Upper lobe of right lung (tissue), 1 donor: ENCODE measurements at regions not wholly inside any gene's neighbourhood (a gene's known extent, or its start where the extent isn't known, plus 50 kb on each side); places are given as distances from the start of the nearest gene placed in this dataset.

Experiments used
- ATAC-seq: fragments of 200-7000 bp; cut with Tn5 transposase; one replicate; pipeline ENCODE4 v1.9.1; 2020; ENCODE audit warnings: mild to moderate bottlenecking, moderate library complexity
- DNase-seq: peaks from one replicate; pipeline ENCODE4 v3.0.0-alpha.2; 2020
- H3K27ac ChIP-seq: fragments of 200-600 bp; one replicate; pipeline ENCODE4 v1.8.0; 2022
- H3K27me3 ChIP-seq: fragments of 200-600 bp; one replicate; pipeline ENCODE4 v1.8.0; 2022; ENCODE audit warnings: mild to moderate bottlenecking
- H3K36me3 ChIP-seq: fragments of 200-600 bp; one replicate; pipeline ENCODE4 v1.8.0; 2022
- H3K4me1 ChIP-seq: fragments of 200-600 bp; one replicate; pipeline ENCODE4 v1.8.0; 2022
- H3K4me3 ChIP-seq: fragments of 200-600 bp; one replicate; pipeline ENCODE4 v1.8.0; 2022; ENCODE audit warnings: mild to moderate bottlenecking
- H3K9me3 ChIP-seq: fragments of 200-600 bp; one replicate; pipeline ENCODE4 v1.8.0; 2022
- intact Hi-C: fragments of 100-400 bp; cut with DNase I; formaldehyde crosslinking; loops from one replicate; pipeline ENCODE4 v1.11.0; 2022
- TF ChIP-seq, protein P1 (sequence below): fragments of 200-600 bp; IDR thresholded peaks from one replicate; pipeline ENCODE4 v1.8.0; 2022; ENCODE audit warnings: antibody characterized with exemption
- donor health status: DM: no; HTN: yes; CAD: no; lungs with severe emphysema.

DNA sequence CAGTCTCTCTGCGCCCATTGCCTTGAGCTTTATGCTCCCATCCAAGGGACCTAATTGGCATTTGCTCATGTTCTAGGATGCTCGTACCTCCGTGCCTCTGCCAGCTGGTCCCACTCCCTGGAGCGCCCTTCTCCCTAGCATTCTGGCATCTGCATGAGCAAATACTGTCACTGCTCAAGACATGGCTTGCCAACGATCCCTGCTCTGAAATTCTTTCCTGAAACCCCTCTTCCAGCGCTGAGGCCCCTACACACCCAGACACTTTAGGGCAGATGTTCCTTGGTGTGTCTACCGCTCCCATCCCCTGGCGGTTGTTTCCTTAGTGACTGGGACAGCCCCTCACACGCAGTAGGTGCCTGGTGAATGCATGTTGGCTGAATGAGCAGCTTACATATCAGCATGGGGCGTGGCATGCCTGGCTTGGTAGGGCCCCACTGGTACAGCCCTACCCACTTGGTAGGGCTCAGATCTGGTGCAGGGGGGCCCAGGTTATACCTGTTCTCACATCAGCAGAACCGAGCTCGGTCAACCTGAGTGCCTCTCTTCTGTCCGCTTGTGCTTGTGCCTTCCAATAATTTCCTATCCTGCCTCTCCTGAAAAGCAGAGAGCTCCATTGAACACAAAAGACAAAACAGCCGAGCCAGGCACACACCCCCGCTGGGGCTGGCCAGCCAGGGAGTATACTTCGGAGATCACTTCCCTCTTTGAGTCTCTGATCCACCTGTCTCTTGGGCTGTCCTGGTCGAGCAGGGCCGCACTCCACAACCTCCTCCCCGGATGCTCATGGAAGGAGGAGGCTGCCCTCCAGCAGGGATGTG is 59.2 kb downstream of the INHBB start:
- TF ChIP-seq, protein P1, sequence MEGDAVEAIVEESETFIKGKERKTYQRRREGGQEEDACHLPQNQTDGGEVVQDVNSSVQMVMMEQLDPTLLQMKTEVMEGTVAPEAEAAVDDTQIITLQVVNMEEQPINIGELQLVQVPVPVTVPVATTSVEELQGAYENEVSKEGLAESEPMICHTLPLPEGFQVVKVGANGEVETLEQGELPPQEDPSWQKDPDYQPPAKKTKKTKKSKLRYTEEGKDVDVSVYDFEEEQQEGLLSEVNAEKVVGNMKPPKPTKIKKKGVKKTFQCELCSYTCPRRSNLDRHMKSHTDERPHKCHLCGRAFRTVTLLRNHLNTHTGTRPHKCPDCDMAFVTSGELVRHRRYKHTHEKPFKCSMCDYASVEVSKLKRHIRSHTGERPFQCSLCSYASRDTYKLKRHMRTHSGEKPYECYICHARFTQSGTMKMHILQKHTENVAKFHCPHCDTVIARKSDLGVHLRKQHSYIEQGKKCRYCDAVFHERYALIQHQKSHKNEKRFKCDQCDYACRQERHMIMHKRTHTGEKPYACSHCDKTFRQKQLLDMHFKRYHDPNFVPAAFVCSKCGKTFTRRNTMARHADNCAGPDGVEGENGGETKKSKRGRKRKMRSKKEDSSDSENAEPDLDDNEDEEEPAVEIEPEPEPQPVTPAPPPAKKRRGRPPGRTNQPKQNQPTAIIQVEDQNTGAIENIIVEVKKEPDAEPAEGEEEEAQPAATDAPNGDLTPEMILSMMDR = no peak
- DNase-seq = no peak

DNA sequence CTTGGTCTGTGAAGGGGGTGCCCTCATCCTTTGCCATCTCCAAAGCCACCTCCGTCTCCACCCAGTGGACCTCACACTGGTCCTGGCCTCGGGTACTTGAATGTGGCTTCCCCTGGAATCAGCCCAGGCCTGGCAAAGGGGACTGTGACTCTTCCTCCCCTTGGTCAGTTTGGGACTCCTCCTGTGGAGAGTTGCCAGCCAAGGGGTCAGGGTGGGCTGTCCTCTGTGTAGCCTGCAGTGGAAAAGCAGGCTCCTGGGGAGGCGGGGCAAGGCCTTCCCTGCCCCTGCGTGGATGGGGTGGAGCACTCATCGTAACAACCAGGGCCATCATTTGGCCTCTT is 59.8 kb downstream of the INHBB start:
- Histone ChIP-seq H3K4me1 (no peaks in the 10 kb centered on the region), H3K27ac (no peak overlapping the region), H3K27me3 (no peaks in the 10 kb centered on the region), H3K36me3 (no peaks in the 10 kb centered on the region), H3K4me3 (no peak overlapping the region), H3K9me3 (no peaks in the 10 kb centered on the region)
- DNase-seq = no peak
- TF ChIP-seq, protein P1 = no peak
- ATAC-seq = no peak
- intact Hi-C loops = no loop called here

More for the DNA sequence above, 59.2 kb downstream of the INHBB start:
- no peak overlapping the region for H3K4me3 ChIP-seq
- no peaks in the 10 kb centered on the region for H3K27me3 ChIP-seq
- no peak for ATAC-seq
- H3K4me1 ChIP-seq = no peaks in the 10 kb centered on the region
- no peaks in the 10 kb centered on the region for H3K36me3 ChIP-seq
- H3K9me3 ChIP-seq = no peaks in the 10 kb centered on the region
- no peak overlapping the region for H3K27ac ChIP-seq
- intact Hi-C loops = no loop called here

DNA sequence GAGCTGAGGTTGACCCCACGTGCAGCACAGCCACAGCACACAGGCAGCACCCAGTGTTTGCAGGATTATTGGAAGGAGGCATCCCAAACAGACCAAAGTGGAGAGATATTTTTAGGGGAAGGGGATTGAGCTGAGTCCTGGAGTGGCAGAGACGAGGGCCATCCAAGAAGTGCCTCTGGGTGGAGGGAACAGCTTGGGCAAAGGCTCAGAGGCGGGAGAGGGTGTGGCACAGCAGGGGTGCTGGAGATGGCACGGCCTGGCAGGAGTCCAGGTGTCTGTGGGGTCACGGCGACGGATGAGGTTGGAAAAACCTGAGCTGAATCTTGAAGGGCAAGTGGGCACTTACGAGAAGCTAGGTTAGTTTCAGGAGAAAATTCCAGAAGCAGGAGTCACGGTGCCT is 60.6 kb downstream of the INHBB start:
- H3K9me3 ChIP-seq = no peaks in the 10 kb centered on the region
- DNase-seq = no peak
- no peak for ATAC-seq
- no peaks in the 10 kb centered on the region for H3K27me3 ChIP-seq
- no peaks in the 10 kb centered on the region for H3K36me3 ChIP-seq
- no peak overlapping the region for H3K4me3 ChIP-seq
- TF ChIP-seq, protein P1 = no peak
- H3K27ac ChIP-seq = no peak overlapping the region
- intact Hi-C loops = no loop called here
- no peaks in the 10 kb centered on the region for H3K4me1 ChIP-seq

DNA sequence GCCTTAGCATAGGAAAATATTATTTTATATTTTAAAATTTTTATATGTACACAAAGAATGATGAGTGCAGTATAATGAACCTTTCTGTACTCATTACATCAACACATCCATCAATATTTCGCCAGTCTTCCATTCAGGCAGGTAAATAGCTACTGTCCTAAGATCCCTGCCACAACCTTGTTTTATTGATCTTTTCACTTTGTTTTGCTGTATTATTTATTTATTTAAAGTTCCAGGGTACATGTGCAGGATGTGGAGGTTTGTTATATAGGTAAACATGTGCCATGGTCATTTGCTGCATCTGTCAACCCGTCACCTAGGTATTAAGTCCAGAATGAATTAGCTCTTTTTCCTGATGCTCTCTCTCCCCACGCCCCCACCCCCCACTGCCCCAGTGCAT is 64.6 kb downstream of the INHBB start:
- Histone ChIP-seq H3K36me3 (no peaks in the 10 kb centered on the region), H3K9me3 (no peaks in the 10 kb centered on the region), H3K27me3 (no peaks in the 10 kb centered on the region), H3K27ac (no peak overlapping the region), H3K4me3 (no peak overlapping the region), H3K4me1 (no peaks in the 10 kb centered on the region)
- ATAC-seq = no peak
- TF ChIP-seq, protein P1 = no peak
- no peak for DNase-seq
- intact Hi-C loops = no loop called here

DNA sequence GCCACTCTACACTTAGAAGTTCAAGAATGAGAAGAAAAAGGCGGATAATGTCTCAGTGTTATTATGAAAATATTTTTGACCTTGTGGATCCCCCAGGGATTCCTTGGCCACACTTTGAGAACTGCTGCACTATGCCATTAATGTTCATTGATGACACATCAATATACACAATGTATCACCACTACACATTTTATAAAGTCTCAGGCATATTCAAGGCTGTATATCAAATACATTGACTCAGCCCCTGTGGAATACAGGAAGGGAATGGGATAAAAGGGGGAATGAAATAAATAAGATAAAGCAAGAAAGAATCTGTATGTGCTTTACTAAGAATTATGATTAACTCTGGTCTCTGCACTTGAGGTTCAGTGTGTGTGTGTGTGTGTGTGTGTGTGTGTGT is 69.1 kb downstream of the INHBB start:
- TF ChIP-seq, protein P1 = no peak
- H3K4me3 ChIP-seq = no peak overlapping the region
- no peak for DNase-seq
- H3K27ac ChIP-seq = no peak overlapping the region
- no peaks in the 10 kb centered on the region for H3K4me1 ChIP-seq
- no peak for ATAC-seq
- H3K36me3 ChIP-seq = no peaks in the 10 kb centered on the region
- intact Hi-C loops = no loop called here
- no peaks in the 10 kb centered on the region for H3K27me3 ChIP-seq
- H3K9me3 ChIP-seq = no peaks in the 10 kb centered on the region
